KOPT-K1 (cell line): ENCODE measurements at regions not wholly inside any gene's neighbourhood (a gene's known extent, or its start where the extent isn't known, plus 50 kb on each side); places are given as distances from the start of the nearest gene placed in this dataset.

Experiments used
- H3K27ac ChIP-seq: fragments of 200-600 bp; sonication (generic); 2 replicates; pipeline ENCODE4 v1.5.1; 2016; ENCODE audit warnings: antibody characterized with exemption, mild to moderate bottlenecking, low read depth, low read length; ENCODE audit not compliant: poor library complexity, severe bottlenecking
- H3K36me3 ChIP-seq: fragments of 200-600 bp; sonication (generic); 2 replicates; pipeline ENCODE4 v1.5.1; 2017; ENCODE audit warnings: antibody characterized with exemption, mild to moderate bottlenecking, low read length, moderate library complexity; ENCODE audit not compliant: insufficient read depth
- H3K9me3 ChIP-seq: fragments of 200-600 bp; sonication (generic); 2 replicates; pipeline ENCODE4 v1.5.1; 2017; ENCODE audit warnings: antibody characterized with exemption, low read length, mild to moderate bottlenecking; ENCODE audit not compliant: insufficient read depth, poor library complexity, severe bottlenecking

DNA sequence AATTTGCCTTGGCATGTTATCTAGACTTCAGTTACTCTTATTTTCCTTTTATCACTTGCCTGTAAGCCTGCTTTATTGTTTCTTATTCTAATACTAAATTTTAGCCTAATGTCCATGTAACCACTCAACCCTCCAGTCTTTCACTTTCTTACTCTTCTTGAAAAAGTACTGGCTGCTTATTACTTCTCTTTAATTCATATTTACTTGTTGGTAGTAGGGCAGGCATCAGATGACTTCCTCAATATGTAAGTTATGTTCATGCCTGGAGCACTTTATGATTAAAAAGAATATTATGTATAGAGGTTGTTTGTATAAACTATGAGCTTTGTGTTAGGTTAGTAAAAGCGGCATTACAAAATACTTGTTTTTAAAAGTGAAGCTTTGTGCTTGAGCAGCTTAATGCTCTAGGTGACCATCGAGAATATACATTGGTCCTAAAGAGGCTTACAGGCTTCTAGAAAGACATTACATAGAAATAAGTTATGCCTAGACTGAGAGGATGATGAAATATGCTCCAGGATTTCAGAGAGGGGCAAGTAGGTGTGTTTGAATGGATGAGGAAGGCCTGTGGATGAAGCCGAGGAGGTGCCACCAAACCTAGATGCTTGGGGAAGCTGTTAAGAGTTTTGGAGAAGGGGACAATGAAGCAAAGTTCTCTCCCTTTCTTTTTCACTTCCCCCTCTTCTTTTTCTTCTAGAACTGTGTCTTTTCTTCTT, 207.1 kb upstream of the HDAC9 start:
- H3K27ac ChIP-seq = peak overlapping the region; percentile 73
- no peaks in the 10 kb centered on the region for H3K9me3 ChIP-seq
- no peaks in the 10 kb centered on the region for H3K36me3 ChIP-seq

DNA sequence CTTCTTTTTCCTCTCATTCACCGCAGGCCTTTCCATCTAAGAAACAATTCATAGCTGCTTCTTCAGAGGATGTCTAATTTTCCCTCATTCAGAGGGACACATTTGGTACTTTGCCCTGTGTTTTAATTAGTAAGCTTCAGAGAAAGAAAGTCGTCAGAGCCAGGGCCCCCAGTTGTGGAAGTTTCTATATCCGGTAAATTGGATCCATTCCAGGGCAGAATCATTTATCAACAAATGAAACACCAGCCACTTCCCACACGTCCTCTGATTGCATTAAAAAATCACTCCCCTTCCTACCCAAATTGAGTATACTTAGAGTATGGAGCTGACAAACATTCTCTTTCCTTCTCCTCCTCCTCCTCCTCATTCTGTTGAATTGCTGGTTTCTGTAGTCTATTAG, 205.8 kb upstream of the HDAC9 start:
- H3K27ac ChIP-seq = peak overlapping the region; percentile 73
- no peaks in the 10 kb centered on the region for H3K36me3 ChIP-seq
- no peaks in the 10 kb centered on the region for H3K9me3 ChIP-seq

DNA sequence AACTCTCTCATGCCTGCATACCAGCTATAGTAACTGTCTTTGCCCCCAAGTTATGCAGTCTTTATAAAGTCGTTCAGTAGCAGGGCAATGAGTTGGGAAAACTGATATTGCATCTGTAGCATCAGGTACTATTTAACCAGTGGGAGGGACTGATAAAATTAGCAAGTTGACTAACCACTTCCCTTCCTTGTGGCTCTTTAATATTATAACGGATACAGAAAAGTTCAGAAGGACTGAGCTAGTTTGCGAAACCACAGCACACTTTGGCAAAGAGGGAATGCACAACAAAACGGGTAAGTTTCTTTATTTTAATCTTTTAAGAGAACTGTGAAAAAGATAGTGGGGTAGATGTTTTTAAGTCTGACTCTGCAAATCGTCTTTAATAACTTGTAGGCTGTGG, 205.3 kb upstream of the HDAC9 start:
- Histone ChIP-seq H3K9me3 (no peaks in the 10 kb centered on the region), H3K27ac (peak overlapping the region; percentile 73), H3K36me3 (no peaks in the 10 kb centered on the region)

DNA sequence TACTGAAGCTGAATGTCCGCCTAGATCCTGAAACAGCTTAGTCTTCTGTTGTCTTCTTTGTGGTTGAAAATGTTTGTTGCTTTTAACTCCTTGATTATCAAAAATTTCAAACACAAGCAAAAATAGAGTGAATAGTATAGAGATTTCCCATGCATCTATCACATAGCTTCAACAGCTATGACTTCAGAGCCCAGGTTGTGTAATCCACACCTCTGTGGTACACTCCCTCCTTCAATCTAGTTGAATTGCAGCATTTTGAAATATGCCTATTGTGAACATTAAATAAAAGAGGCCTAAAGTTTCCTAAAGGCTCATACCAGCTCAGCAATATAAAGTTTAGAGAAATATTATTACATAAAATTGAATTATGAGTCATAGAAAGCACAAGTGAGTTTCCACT, 204.7 kb upstream of the HDAC9 start:
- Histone ChIP-seq H3K27ac (peak overlapping the region; percentile 73), H3K36me3 (no peaks in the 10 kb centered on the region), H3K9me3 (no peaks in the 10 kb centered on the region)

DNA sequence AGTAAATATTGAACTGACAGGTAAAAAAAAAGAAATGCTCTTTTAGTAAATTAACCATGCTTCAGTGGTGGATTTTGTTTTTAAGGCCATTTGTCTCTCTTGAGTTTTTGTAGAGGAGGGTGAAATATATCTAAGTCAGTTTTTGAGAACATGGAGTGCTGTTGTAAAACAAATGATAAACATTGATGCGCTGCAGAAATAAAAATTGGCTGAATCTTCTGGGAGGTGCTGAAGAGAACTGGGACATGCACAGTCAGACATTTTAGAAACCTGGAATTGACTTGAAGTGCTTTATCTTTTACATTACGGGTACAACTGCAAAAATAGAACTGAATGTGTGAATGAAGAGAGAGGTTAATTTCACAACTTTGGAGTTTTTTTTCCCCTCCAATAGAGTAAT, 203.0 kb upstream of the HDAC9 start:
- H3K36me3 ChIP-seq = no peaks in the 10 kb centered on the region

DNA sequence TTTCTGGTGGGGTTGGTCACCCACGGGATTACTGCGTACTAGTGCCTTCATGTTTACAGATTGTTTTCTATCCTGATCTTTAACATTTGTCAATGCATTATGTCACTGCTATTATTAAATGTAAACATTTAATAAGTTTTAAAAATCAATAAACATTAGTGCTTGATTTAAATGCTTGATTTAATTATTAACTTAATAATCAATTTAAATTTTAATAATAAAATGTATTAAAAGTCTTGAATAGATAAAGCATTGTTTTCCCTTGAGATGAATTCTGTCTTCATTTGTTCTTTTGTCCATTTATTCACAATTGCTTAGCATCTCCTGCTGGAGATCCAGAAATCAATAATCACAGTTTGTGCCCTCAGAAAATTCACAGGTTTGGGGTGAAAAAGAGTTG, 201.8 kb upstream of the HDAC9 start:
- no peak overlapping the region for H3K27ac ChIP-seq
- H3K36me3 ChIP-seq = no peaks in the 10 kb centered on the region
- H3K9me3 ChIP-seq = no peaks in the 10 kb centered on the region

More for the DNA sequence above, 203.0 kb upstream of the HDAC9 start:
- peak overlapping the region; percentile 73 for H3K27ac ChIP-seq
- no peaks in the 10 kb centered on the region for H3K9me3 ChIP-seq

DNA sequence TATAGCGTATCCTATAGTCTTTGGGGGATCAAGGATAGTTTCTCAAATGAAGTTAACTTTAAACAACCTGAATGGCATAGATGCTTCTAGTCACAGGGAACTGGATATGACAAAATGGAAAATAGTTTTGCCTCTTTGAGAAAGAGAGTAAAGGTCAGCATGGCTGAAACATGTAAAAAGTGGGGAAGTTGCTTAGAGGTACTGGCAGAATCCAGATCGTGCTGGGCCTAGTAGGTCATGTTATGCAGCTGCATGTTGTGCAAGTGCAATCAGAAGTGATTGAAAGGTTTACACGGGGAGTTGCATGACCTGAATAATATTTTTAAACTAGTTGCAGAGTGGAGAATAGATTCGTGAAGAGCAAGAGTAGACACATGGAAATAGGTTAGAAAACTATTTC, 201.1 kb upstream of the HDAC9 start:
- Histone ChIP-seq H3K36me3 (no peaks in the 10 kb centered on the region), H3K27ac (no peak overlapping the region), H3K9me3 (peaks cover 2% of the 10 kb centered on the region)

DNA sequence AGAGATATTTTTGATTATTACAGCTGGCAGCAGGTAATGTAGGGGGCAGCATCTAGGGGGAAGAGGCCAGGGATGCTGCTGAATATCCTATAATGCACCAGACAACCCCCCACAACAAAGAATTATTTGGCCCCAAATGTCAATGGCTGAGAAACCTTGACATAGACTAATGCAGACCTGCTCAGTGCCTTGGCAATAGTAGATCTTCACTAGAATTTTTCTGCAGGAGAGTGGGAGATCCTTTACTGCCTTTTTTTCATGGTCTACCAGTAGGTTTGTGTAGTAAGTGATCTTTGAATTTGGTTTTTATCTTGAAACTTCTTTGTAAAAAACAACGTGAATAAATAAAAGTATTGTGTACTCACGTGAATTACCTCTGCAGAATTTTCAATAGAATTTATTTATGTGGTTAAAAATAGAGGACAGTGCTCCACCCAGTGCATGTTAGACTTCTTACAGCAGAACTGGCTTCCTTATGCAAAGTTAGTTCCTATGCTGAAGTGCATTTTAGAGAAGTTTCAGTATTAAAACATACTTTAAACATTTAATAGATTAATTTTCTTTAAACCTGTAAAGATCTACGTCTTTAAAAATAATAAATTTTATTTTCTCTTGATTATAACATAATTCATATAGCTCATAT, 199.6 kb upstream of the HDAC9 start:
- peaks cover 3% of the 10 kb centered on the region for H3K9me3 ChIP-seq
- H3K27ac ChIP-seq = no peak overlapping the region
- no peaks in the 10 kb centered on the region for H3K36me3 ChIP-seq

DNA sequence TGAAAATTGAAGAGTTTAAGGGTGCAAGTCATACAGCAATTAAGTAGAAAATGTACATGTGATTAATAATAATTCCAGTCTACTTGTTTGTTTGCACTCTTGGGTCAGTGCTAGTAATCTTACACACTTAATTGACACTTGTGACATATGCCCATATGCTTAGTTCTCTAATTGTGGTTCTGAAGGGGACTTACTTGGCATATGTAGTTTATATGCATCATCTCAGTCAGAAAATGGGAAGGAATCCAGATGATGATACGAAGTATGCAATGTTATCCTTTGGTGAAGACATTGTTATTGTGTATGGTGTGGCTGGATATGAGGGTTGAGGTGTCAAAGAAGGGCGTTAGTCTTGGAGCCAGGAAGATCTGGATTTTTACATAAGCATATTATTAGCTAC, 193.5 kb upstream of the HDAC9 start:
- no peak overlapping the region for H3K27ac ChIP-seq
- no peaks in the 10 kb centered on the region for H3K36me3 ChIP-seq
- peaks cover 3% of the 10 kb centered on the region for H3K9me3 ChIP-seq

DNA sequence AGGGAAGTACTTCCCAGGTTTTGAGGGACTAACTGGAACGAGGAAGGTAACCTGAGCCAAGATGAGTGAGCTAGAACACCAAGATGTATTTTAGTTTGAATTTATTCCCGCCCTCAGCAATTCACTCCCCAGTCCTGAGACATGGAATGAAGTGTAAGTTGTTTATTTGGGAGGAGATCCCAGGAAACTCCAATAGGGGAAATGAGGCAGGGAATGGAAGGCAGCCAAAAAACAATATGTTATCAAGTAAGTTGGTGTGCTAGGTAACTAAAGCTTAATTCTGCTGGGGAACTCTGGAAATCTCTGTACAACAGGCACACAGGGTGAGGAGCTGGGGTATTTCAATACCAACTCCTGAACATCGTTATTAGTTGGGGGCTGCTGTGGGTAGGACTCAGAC, 189.7 kb upstream of the HDAC9 start:
- Histone ChIP-seq H3K27ac (no peak overlapping the region), H3K36me3 (no peaks in the 10 kb centered on the region), H3K9me3 (no peaks in the 10 kb centered on the region)

DNA sequence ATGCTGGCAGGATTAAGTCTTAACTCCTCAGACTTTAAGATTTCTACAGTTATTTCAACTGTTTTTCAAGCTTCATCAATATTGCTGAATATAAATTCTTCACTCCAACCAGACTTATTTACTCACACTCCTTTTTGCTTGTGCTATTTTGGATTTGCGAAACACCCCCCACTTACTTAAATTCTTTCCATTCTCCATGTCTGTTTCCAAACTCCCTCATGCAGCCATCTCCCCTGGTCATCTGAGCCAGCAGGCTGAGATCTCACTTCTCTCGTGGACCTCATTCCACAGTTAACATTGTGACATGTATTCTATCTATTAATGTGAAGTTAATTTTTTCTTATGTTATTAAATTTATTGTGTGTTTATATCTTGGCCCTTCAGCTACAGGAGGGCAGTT, 188.9 kb upstream of the HDAC9 start:
- H3K9me3 ChIP-seq = no peaks in the 10 kb centered on the region
- H3K27ac ChIP-seq = no peak overlapping the region
- no peaks in the 10 kb centered on the region for H3K36me3 ChIP-seq

DNA sequence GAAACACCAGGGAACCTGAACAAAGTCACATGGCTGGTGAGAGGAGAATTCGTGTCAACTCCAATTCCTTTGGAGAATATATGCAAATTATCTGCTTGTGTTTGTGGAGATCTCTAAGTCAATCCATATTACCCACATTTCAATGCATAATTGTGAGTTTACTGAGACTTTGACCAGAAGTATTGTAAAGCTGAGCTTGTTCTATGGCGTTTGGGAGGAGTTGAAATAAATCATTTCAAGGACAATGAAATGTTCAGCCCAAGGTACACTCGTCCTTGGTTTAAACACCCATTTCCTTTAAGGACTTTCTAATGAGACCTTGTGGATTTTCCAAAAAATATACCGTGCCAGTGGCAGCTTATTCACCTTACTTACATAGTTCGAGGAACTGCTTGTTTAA, 186.6 kb upstream of the HDAC9 start:
- H3K36me3 ChIP-seq = no peaks in the 10 kb centered on the region
- no peak overlapping the region for H3K27ac ChIP-seq
- H3K9me3 ChIP-seq = no peaks in the 10 kb centered on the region

DNA sequence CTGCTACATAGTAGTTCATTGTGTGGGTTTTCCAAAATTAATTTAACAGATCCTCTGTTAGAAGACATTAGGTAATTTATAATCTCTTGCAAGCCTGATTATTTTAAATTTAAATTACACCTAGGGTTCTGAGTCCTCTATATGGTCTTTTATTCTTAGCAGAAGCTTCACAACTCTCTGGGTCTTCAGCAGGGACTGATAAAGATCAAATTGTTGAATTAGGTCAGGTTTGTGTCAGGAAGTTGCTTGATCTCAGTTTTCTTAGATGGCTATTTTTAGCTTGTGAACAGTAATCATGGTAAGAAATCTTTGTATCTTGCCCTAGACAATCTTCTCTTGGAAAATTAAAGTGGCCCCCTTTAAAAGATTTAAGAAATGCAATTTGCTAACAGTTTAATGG, 183.1 kb upstream of the HDAC9 start:
- Histone ChIP-seq H3K27ac (no peak overlapping the region), H3K36me3 (no peaks in the 10 kb centered on the region), H3K9me3 (no peaks in the 10 kb centered on the region)

DNA sequence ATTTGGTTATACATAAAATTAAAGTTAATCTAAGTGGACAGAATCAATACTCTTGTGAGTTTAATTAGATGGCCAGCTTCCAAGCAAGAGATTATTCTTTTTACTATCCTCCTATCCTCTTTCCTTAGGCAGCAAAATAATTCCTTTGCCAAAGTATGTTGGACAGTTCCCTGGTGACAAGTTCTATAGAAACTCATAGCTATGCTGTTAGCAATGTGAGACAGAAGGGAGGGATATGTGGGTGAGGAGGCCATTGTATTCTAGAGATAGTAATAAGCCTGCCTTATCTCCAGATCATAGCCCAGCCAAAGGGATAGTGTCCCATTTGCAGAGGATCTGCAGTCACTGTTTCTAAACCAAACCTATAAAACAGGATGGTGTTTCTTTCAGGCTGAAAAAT, 181.6 kb upstream of the HDAC9 start:
- H3K27ac ChIP-seq = no peak overlapping the region
- no peaks in the 10 kb centered on the region for H3K9me3 ChIP-seq
- H3K36me3 ChIP-seq = no peaks in the 10 kb centered on the region

DNA sequence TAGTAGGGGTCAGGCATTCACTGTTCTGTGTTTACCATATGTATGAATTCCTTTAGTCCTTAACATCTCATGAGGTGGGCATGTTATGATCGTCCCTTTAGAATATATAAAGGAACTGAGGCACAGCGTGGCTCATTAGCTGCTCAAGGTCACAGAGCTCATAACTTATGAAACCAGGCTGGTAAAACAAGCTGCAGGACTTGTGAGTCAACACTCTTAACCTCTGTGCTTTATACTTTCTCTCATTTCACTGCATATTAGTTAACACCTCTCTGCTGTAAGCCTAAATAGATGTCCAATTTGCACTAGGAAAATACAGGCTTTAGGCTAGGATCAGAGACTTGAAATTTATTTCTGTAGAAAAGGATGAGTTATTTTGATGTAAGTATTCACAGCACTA, 180.3 kb upstream of the HDAC9 start:
- Histone ChIP-seq H3K36me3 (no peaks in the 10 kb centered on the region), H3K9me3 (no peaks in the 10 kb centered on the region), H3K27ac (no peak overlapping the region)

DNA sequence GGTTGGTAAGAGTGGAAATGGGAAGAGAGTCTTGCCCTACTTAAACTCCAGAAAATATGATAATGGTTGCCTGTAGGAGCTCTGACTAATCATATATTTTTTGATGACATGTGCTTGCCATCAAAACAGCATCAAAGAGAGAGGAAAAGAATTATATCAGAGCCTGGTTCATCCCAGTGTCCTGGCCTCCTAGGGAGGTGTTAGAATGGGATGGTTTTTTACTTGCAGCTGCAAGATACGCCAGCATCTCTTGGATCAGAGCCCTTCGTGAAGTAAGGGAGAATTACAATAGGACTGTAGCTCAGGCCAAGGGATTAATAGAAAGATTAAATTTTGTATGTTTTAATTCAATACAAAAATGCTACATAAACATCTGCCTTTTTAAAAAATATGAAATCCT, 177.6 kb upstream of the HDAC9 start:
- H3K27ac ChIP-seq = no peak overlapping the region
- no peaks in the 10 kb centered on the region for H3K9me3 ChIP-seq
- no peaks in the 10 kb centered on the region for H3K36me3 ChIP-seq
